ENCODE measurements at regions not wholly inside any gene's neighbourhood (a gene's known extent, or its start where the extent isn't known, plus 50 kb on each side); places are given as distances from the start of the nearest gene placed in this dataset.

GRCh38 chr5:68644971-68645370 is 429.4 kb downstream of the PIK3R1 start:
- Histone ChIP-seq H3K27ac (no peak overlapping the region), H3K27me3 (no peaks in the 10 kb centered on the region), H3K4me1 (peaks cover 0 to 8% (median 5%) of the 10 kb centered on the region in 4 donors), H3K4me3 (no peak overlapping the region), H3K9me3 (no peaks in the 10 kb centered on the region), H3K36me3 (no peaks in the 10 kb centered on the region)
- TF ChIP-seq, protein P1, sequence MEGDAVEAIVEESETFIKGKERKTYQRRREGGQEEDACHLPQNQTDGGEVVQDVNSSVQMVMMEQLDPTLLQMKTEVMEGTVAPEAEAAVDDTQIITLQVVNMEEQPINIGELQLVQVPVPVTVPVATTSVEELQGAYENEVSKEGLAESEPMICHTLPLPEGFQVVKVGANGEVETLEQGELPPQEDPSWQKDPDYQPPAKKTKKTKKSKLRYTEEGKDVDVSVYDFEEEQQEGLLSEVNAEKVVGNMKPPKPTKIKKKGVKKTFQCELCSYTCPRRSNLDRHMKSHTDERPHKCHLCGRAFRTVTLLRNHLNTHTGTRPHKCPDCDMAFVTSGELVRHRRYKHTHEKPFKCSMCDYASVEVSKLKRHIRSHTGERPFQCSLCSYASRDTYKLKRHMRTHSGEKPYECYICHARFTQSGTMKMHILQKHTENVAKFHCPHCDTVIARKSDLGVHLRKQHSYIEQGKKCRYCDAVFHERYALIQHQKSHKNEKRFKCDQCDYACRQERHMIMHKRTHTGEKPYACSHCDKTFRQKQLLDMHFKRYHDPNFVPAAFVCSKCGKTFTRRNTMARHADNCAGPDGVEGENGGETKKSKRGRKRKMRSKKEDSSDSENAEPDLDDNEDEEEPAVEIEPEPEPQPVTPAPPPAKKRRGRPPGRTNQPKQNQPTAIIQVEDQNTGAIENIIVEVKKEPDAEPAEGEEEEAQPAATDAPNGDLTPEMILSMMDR (IDR thresholded peaks at IDR 0.05): no peak
- intact Hi-C loops (cut with DNase I; ENCODE audit: low total_unique reads): no loop called here
- DNase-seq: no peak

GRCh38 chr5:68646144-68646543 is 430.6 kb downstream of the PIK3R1 start:
- no peak for DNase-seq
- peaks cover 0 to 8% (median 5%) of the 10 kb centered on the region in 4 donors for H3K4me1 ChIP-seq
- H3K36me3 ChIP-seq: no peaks in the 10 kb centered on the region
- no peaks in the 10 kb centered on the region for H3K9me3 ChIP-seq
- TF ChIP-seq, protein P1 (IDR thresholded peaks at IDR 0.05): no peak
- no peak overlapping the region for H3K27ac ChIP-seq
- intact Hi-C loops (cut with DNase I; ENCODE audit: low total_unique reads): no loop called here
- H3K27me3 ChIP-seq: no peaks in the 10 kb centered on the region
- H3K4me3 ChIP-seq: no peak overlapping the region

DNA sequence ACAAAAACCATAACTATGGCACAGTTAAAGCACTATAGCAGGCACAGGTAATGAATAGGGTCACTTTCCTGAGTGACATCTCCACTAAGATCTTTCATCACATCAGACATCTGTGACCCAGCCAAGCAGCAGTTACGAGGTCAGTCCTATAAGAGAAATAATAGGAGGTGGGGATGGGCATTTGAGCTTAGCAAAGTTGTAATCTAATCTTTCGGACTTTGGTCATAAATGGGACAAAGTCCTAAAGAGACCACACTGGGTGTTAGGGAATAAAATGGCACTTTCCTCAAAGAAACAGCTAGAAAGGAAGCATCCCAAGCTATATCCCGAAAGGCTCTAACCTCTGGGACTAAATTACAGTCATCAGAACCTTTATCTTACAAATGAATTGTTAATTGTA is 432.2 kb downstream of the PIK3R1 start:
- TF ChIP-seq, protein P1 (IDR thresholded peaks at IDR 0.05): no peak
- H3K9me3 ChIP-seq: no peaks in the 10 kb centered on the region
- peaks cover 0 to 13% (median 8%) of the 10 kb centered on the region in 4 donors for H3K4me1 ChIP-seq
- no peaks in the 10 kb centered on the region for H3K36me3 ChIP-seq
- no peak for DNase-seq
- H3K27me3 ChIP-seq: no peaks in the 10 kb centered on the region
- H3K4me3 ChIP-seq: no peak overlapping the region
- intact Hi-C loops (cut with DNase I; ENCODE audit: low total_unique reads): no loop called here
- no peak overlapping the region for H3K27ac ChIP-seq

DNA sequence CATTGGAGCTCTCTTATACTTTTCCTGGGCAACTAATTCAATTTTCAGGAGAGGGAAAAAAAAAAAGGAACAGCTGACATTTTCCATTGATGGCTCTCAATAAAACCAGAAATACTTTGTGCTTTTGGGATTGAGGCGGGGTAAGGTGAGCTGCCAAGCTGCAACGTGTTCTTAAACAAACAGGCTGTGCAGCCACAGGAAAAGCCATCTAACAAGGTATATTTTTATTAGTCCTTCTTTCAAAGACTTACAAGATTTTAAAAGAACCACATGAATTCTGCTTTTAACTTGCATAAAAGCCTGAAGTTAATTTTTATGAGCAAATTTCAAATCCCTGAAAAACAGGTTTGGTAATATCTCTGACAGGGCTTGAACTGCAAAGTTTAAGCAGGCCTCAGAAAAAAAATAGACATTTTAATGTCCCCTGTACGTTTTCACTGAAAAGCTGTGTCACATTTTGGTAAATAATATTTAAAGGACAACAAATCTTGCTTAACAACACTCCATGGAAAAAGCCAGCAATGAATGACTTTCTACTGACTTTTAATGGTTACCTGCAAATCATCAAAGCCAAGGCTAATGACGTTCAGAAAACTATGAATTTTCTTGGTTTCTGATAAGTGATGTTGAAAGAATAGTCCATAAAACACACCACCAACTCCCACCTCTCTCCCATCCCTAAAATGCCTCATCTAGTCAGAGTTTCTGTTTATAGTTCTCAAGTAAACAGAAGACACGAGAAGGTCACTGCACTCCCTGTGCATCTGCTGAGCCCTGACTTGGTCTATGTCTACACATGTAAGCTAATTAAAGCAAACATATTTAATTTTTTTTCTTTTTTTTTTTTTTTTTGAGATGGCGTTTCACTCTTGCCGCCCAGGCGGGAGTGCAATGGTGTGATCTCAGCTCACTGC is 433.6 kb downstream of the PIK3R1 start:
- H3K27me3 ChIP-seq: no peaks in the 10 kb centered on the region
- no peak for DNase-seq
- H3K4me1 ChIP-seq: peaks cover 0 to 17% (median 10%) of the 10 kb centered on the region in 4 donors
- H3K27ac ChIP-seq: no peak overlapping the region
- TF ChIP-seq, protein P1 (IDR thresholded peaks at IDR 0.05): no peak
- intact Hi-C loops (cut with DNase I; ENCODE audit: low total_unique reads): no loop called here
- no peaks in the 10 kb centered on the region for H3K9me3 ChIP-seq
- H3K36me3 ChIP-seq: no peaks in the 10 kb centered on the region
- no peak overlapping the region for H3K4me3 ChIP-seq

DNA sequence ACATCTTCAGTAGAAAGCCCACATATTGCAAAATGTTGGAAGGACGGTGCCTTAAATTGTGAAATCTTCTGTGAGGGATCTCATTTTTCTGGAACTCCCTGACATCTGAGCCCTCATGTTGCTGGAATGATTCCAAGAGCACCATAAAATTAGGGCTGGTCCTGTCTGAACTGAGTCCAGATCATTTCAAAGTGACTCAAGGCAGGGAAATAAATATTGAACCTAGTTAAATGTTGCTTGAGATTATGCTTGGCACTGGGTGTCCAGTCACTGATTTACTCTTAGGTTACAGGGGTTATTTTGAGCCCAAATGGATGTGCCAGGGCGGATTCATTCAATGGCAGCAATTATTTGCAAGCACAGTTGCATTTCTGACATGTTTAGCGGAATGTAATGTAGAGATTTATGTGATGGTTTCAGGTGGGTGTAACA is 437.0 kb downstream of the PIK3R1 start:
- Histone ChIP-seq H3K27ac (no peak overlapping the region), H3K9me3 (no peaks in the 10 kb centered on the region), H3K4me1 (peaks cover 0 to 9% (median 4%) of the 10 kb centered on the region in 4 donors), H3K36me3 (no peaks in the 10 kb centered on the region), H3K4me3 (no peak overlapping the region), H3K27me3 (no peaks in the 10 kb centered on the region)
- TF ChIP-seq, protein P1 (IDR thresholded peaks at IDR 0.05): no peak
- DNase-seq: peak in 1 of 2 donors; percentile 29
- intact Hi-C loops (cut with DNase I; ENCODE audit: low total_unique reads): no loop called here
